T-helper 1 cell treated with Interleukin-12 subunit alpha and Interleukin-12 subunit beta and Interleukin-4 antibody, amounts not matched to agents 30 μg/mL and 1 μg/mL, for 36 hours (primary cell): ENCODE measurements at regions not wholly inside any gene's neighbourhood (a gene's known extent, or its start where the extent isn't known, plus 50 kb on each side); places are given as distances from the start of the nearest gene placed in this dataset.

ENCODE experiments used
- H3K27ac Mint-ChIP-seq: one replicate; pipeline ENCODE4 v1.8.0; 2021; ENCODE audit warnings: mild to moderate bottlenecking, mixed read lengths
- H3K27me3 Mint-ChIP-seq: one replicate; pipeline ENCODE4 v1.8.0; 2021; ENCODE audit warnings: low read depth, mixed read lengths
- H3K36me3 Mint-ChIP-seq: one replicate; pipeline ENCODE4 v1.8.0; 2021; ENCODE audit warnings: low read depth, mixed read lengths
- H3K4me1 Mint-ChIP-seq: one replicate; pipeline ENCODE4 v1.8.0; 2021; ENCODE audit warnings: low read depth, mixed read lengths
- H3K4me3 Mint-ChIP-seq: one replicate; pipeline ENCODE4 v1.8.0; 2021; ENCODE audit warnings: mild to moderate bottlenecking, moderate library complexity, mixed read lengths
- H3K9me3 Mint-ChIP-seq: one replicate; pipeline ENCODE4 v1.8.0; 2021; ENCODE audit warnings: mixed read lengths

- Mint-ChIP-seq H3K27ac (no peak overlapping the region), H3K4me1 (peaks cover 5% of the 10 kb centered on the region), H3K36me3 (no peaks in the 10 kb centered on the region), H3K9me3 (no peaks in the 10 kb centered on the region), H3K27me3 (no peaks in the 10 kb centered on the region), H3K4me3 (no peak overlapping the region)
Measured at GRCh38 chr9:7906783-7907550, 107.4 kb upstream of the DMAC1 start.

DNA sequence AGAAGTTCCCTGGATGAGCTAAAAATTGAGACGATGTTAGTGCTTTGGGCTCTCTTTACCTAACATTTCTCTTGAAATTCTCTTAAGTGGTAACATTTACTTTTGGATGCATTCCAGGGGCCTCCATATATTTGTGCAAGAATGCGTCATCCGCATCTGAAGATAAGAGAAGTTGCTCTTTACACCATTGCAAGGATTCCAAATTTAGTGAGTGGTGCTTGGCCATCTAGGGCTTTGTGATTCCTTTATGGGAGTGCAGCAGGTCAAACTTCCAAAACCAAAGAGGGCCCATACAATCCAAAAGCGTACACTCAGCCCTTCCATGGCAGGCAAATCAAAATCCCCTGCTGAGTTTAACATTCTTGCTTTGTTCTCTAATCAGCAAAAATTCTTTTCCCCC lies 102.0 kb upstream of the DMAC1 start:
- no peak overlapping the region for H3K4me3 Mint-ChIP-seq
- no peak overlapping the region for H3K27ac Mint-ChIP-seq
- no peaks in the 10 kb centered on the region for H3K36me3 Mint-ChIP-seq
- no peaks in the 10 kb centered on the region for H3K4me1 Mint-ChIP-seq
- H3K9me3 Mint-ChIP-seq: no peaks in the 10 kb centered on the region
- H3K27me3 Mint-ChIP-seq: no peaks in the 10 kb centered on the region

GRCh38 chr9:7900541-7900940 lies 101.0 kb upstream of the DMAC1 start:
- Mint-ChIP-seq H3K27ac (no peak overlapping the region), H3K27me3 (peaks cover 4% of the 10 kb centered on the region), H3K4me3 (no peak overlapping the region)

GRCh38 chr9:7899753-7900152 lies 100.2 kb upstream of the DMAC1 start:
- Mint-ChIP-seq H3K27ac (no peak overlapping the region), H3K9me3 (no peaks in the 10 kb centered on the region), H3K4me1 (no peaks in the 10 kb centered on the region), H3K36me3 (no peaks in the 10 kb centered on the region), H3K27me3 (peaks cover 4% of the 10 kb centered on the region), H3K4me3 (no peak overlapping the region)

More at GRCh38 chr9:7900541-7900940, 101.0 kb upstream of the DMAC1 start:
- Mint-ChIP-seq H3K9me3 (no peaks in the 10 kb centered on the region), H3K36me3 (no peaks in the 10 kb centered on the region), H3K4me1 (no peaks in the 10 kb centered on the region)

GRCh38 chr9:7894231-7894630 lies 94.7 kb upstream of the DMAC1 start:
- H3K4me3 Mint-ChIP-seq: no peak overlapping the region
- no peaks in the 10 kb centered on the region for H3K4me1 Mint-ChIP-seq
- no peaks in the 10 kb centered on the region for H3K36me3 Mint-ChIP-seq
- H3K27ac Mint-ChIP-seq: no peak overlapping the region
- peaks cover 4% of the 10 kb centered on the region for H3K9me3 Mint-ChIP-seq
- H3K27me3 Mint-ChIP-seq: peaks cover 4% of the 10 kb centered on the region

- Mint-ChIP-seq H3K4me1 (no peaks in the 10 kb centered on the region), H3K4me3 (no peak overlapping the region), H3K9me3 (peaks cover 4% of the 10 kb centered on the region), H3K36me3 (no peaks in the 10 kb centered on the region), H3K27me3 (peaks cover 4% of the 10 kb centered on the region), H3K27ac (no peak overlapping the region)
Measured at GRCh38 chr9:7892975-7893374, 93.4 kb upstream of the DMAC1 start.

- peaks cover 27% of the 10 kb centered on the region for H3K9me3 Mint-ChIP-seq
- H3K4me3 Mint-ChIP-seq: no peak overlapping the region
- H3K27me3 Mint-ChIP-seq: no peaks in the 10 kb centered on the region
- peak overlapping the region; percentile 5 for H3K27ac Mint-ChIP-seq
- H3K36me3 Mint-ChIP-seq: peaks cover 2% of the 10 kb centered on the region
- H3K4me1 Mint-ChIP-seq: peaks cover 8% of the 10 kb centered on the region
Measured at GRCh38 chr9:7879551-7880245, 80.1 kb upstream of the DMAC1 start.

GRCh38 chr9:7871977-7872730 lies 72.6 kb upstream of the DMAC1 start:
- no peaks in the 10 kb centered on the region for H3K27me3 Mint-ChIP-seq
- no peak overlapping the region for H3K27ac Mint-ChIP-seq
- no peak overlapping the region for H3K4me3 Mint-ChIP-seq
- peaks cover 4% of the 10 kb centered on the region for H3K9me3 Mint-ChIP-seq
- no peaks in the 10 kb centered on the region for H3K36me3 Mint-ChIP-seq
- peaks cover 4% of the 10 kb centered on the region for H3K4me1 Mint-ChIP-seq

- peaks cover 4% of the 10 kb centered on the region for H3K4me1 Mint-ChIP-seq
- H3K36me3 Mint-ChIP-seq: no peaks in the 10 kb centered on the region
- H3K9me3 Mint-ChIP-seq: peaks cover 4% of the 10 kb centered on the region
- H3K27ac Mint-ChIP-seq: no peak overlapping the region
- no peak overlapping the region for H3K4me3 Mint-ChIP-seq
- no peaks in the 10 kb centered on the region for H3K27me3 Mint-ChIP-seq
Measured at GRCh38 chr9:7869340-7869739, 69.8 kb upstream of the DMAC1 start.

DNA sequence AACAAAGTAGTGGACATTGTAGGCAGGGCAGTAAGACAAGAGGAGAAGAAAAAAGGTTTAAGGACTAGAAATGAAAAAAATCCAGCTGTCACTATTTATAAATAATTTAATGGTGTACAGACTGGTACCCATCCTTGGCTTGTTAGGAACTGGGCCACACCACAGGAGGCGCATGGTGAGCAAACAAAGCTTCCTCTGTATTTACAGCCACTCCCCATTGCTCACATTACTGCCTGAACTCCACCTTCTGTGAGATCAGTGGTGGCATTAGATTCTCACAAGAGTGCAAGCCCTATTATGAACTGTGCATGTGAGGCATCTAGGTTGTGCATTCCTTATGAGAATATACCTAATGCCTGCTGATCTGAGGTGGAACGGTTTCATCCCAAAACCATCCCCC lies 62.6 kb upstream of the DMAC1 start:
- Mint-ChIP-seq H3K9me3 (peaks cover 4% of the 10 kb centered on the region), H3K4me3 (no peak overlapping the region), H3K4me1 (no peaks in the 10 kb centered on the region), H3K27ac (no peak overlapping the region), H3K27me3 (no peaks in the 10 kb centered on the region), H3K36me3 (no peaks in the 10 kb centered on the region)

- H3K4me1 Mint-ChIP-seq: no peaks in the 10 kb centered on the region
- no peak overlapping the region for H3K4me3 Mint-ChIP-seq
- H3K36me3 Mint-ChIP-seq: no peaks in the 10 kb centered on the region
- H3K9me3 Mint-ChIP-seq: peaks cover 4% of the 10 kb centered on the region
- H3K27me3 Mint-ChIP-seq: no peaks in the 10 kb centered on the region
- no peak overlapping the region for H3K27ac Mint-ChIP-seq
Measured at GRCh38 chr9:7861086-7861485, 61.5 kb upstream of the DMAC1 start.

GRCh38 chr9:7860335-7860709 lies 60.7 kb upstream of the DMAC1 start:
- H3K9me3 Mint-ChIP-seq: peaks cover 4% of the 10 kb centered on the region
- no peaks in the 10 kb centered on the region for H3K27me3 Mint-ChIP-seq
- H3K27ac Mint-ChIP-seq: no peak overlapping the region
- H3K36me3 Mint-ChIP-seq: no peaks in the 10 kb centered on the region
- no peak overlapping the region for H3K4me3 Mint-ChIP-seq
- H3K4me1 Mint-ChIP-seq: no peaks in the 10 kb centered on the region

GRCh38 chr9:7859701-7860334 lies 60.2 kb upstream of the DMAC1 start:
- Mint-ChIP-seq H3K4me1 (no peaks in the 10 kb centered on the region), H3K9me3 (peaks cover 4% of the 10 kb centered on the region), H3K4me3 (no peak overlapping the region), H3K27me3 (no peaks in the 10 kb centered on the region), H3K36me3 (no peaks in the 10 kb centered on the region), H3K27ac (no peak overlapping the region)

- no peaks in the 10 kb centered on the region for H3K36me3 Mint-ChIP-seq
- no peak overlapping the region for H3K4me3 Mint-ChIP-seq
- no peak overlapping the region for H3K27ac Mint-ChIP-seq
- no peaks in the 10 kb centered on the region for H3K4me1 Mint-ChIP-seq
- no peaks in the 10 kb centered on the region for H3K27me3 Mint-ChIP-seq
- peaks cover 4% of the 10 kb centered on the region for H3K9me3 Mint-ChIP-seq
Measured at GRCh38 chr9:7858166-7858565, 58.6 kb upstream of the DMAC1 start.
